GM18520 (cell line): ENCODE measurements at regions not wholly inside any gene's neighbourhood (a gene's known extent, or its start where the extent isn't known, plus 50 kb on each side); places are given as distances from the start of the nearest gene placed in this dataset.
"Not testable (repeated sequence)": the region's sequence is repeated elsewhere in the genome, so short reads cannot be mapped to it uniquely, and the experiment has no call there.

Experiments
- ATAC-seq: cut with Tn5 transposase; IDR thresholded peaks from one replicate; pipeline ENCODE4 v1.9.1; 2021; ENCODE audit not compliant: unreplicated experiment

- no peak for ATAC-seq
Measured at GRCh38 chr5:117568126-117568525, 993.5 kb upstream of the SEMA6A start.

GRCh38 chr5:117562647-117563046, 988.0 kb upstream of the SEMA6A start:
- no peak for ATAC-seq

GRCh38 chr5:117561531-117561930, 986.9 kb upstream of the SEMA6A start:
- no peak for ATAC-seq

DNA sequence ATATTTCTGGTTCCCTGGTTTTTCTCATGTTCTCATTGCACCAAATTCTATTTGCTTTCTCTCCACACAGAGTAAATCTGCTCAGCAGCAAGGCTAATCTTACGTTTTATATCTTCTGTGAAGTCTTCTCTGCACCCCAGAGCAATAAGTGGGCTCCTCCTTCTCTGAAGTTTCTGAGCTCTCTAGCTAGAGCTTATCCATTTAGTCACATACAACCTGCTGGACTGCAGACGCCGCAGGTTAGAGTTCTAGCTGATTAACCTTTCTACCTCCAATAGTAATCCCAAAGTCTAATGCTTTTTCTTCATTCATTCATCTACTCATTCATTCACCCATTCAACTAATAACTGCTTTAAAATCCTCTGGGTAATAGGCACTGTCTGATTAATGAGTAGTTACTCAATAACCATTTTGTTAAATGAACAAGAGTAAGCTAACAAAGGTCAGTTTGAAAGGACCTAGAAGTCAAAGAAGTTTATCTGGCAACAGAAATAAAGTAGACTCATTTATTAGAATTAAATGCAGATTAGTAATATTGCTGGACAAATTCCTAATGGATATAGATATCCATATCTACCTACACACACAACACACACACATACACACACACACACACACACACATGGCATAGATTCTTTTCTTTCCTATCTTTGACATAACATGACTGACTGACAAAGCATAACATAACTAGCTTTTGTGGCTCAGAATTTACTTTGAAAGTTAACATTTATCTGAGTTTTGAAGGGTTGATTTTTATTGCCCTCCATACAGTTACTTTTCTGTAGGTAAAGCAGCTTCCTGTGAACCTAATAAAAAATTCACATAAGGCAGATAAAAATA, 984.6 kb upstream of the SEMA6A start:
- no peak for ATAC-seq

GRCh38 chr5:117551236-117551635, 976.6 kb upstream of the SEMA6A start:
- no peak for ATAC-seq

DNA sequence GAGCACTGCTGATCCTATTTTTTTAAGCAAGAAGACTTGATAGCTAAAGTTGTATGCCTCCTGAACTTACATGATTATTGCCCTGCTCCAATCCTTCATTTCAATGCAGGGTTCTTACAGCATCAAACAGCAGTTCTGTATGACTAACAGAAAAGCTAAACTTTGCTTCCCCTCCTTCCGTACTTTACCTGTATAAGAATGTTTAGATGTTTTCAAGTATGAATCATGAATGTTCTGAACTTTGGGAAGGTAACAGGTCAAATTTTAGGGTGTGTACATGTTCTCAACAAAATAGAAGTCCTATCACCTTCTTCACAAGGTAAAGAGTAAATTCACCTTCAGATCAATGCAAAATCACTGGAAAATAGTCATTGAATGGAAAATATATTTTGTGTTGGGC, 972.6 kb upstream of the SEMA6A start:
- ATAC-seq, result no peak

- ATAC-seq, result no peak
Measured at GRCh38 chr5:117539692-117540091, 965.1 kb upstream of the SEMA6A start.

- no peak for ATAC-seq
Measured at GRCh38 chr5:117533792-117534191, 959.2 kb upstream of the SEMA6A start.

DNA sequence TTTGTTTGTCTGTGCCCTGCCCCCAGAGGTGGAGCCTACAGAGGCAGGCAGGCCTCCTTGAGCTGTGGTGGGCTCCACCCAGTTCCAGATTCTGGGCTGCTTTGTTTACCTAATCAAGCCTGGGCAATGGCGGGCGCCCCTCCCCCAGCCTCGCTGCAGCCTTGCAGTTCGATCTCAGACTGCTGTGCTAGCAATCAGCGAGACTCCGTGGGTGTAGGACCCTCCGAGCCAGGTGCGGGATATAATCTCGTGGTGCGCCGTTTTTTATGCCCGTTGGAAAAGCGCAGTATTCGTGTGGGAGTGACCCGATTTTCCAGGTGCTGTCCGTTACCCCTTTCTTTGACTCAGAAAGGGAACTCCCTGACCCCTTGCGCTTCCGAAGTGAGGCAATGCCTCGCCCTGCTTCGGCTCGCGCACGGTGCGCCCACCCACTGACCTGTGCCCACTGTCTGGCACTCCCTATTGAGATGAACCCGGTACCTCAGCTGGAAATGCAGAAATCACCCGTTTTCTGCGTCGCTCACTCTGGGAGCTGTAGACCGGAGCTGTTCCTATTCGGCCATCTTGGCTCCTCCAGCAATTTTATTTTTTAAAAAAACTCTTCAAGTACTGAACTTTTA, 958.5 kb upstream of the SEMA6A start:
- not testable (repeated sequence) for ATAC-seq

GRCh38 chr5:117519957-117520500, 945.4 kb upstream of the SEMA6A start:
- ATAC-seq, result no peak

GRCh38 chr5:117504305-117504704, 929.7 kb upstream of the SEMA6A start:
- ATAC-seq, result no peak

- no peak for ATAC-seq
Measured at GRCh38 chr5:117497601-117498000, 923.0 kb upstream of the SEMA6A start.

- no peak for ATAC-seq
Measured at GRCh38 chr5:117496801-117497200, 922.2 kb upstream of the SEMA6A start.

GRCh38 chr5:117494188-117494587, 919.6 kb upstream of the SEMA6A start:
- ATAC-seq, result no peak

GRCh38 chr5:117488976-117489500, 914.4 kb upstream of the SEMA6A start:
- ATAC-seq, result no peak

GRCh38 chr5:117487556-117487955, 912.9 kb upstream of the SEMA6A start:
- ATAC-seq, result no peak

- no peak for ATAC-seq
Measured at GRCh38 chr5:117486879-117487391, 912.3 kb upstream of the SEMA6A start.

GRCh38 chr5:117486261-117486660, 911.6 kb upstream of the SEMA6A start:
- ATAC-seq, result no peak

DNA sequence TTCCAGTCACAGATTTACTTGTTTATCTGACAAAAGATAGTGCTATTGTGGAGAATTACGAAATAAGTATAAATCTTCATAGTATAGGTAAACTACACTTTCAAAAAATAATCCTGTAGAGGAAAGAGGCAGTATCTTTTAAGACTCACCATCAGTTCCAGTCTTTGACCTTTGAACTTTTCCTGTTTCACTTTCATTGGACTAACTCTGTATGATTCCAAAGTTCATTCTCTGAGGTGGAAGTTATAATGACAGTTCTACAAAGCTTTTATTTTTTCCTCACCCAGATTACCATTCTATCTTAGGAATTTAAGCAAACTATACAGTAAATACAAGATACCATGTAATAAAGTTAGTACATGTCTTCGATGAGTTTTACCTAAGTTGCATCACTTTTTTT, 901.3 kb upstream of the SEMA6A start:
- no peak for ATAC-seq

DNA sequence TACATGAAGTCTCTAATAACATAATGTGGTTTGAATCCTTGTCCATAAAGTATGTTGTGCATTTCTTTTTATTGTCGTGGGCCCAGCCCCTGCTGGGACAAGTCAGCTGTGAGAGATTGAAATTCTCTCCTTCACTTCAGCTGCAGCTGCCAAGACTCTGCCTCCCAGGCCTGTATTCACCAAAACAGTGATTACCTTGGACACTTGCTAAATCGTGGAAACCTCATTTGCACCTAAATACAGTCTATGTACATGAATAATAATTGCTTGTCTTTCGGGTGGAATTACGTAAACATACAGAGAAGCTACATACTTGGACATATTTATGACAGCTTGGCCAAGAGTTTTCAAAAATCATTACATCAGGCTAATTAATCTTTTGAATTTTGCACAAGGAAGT, 898.5 kb upstream of the SEMA6A start:
- no peak for ATAC-seq

GRCh38 chr5:117463881-117464570, 889.4 kb upstream of the SEMA6A start:
- no peak for ATAC-seq
